ENCODE measurements at regions not wholly inside any gene's neighbourhood (a gene's known extent, or its start where the extent isn't known, plus 50 kb on each side); places are given as distances from the start of the nearest gene placed in this dataset.
"Not testable (repeated sequence)": the region's sequence is repeated elsewhere in the genome, so short reads cannot be mapped to it uniquely, and the experiment has no call there.

- ATAC-seq = no peak
Observed at GRCh38 chr6:92231171-92231701, 1188.1 kb downstream of the EPHA7 start.

DNA sequence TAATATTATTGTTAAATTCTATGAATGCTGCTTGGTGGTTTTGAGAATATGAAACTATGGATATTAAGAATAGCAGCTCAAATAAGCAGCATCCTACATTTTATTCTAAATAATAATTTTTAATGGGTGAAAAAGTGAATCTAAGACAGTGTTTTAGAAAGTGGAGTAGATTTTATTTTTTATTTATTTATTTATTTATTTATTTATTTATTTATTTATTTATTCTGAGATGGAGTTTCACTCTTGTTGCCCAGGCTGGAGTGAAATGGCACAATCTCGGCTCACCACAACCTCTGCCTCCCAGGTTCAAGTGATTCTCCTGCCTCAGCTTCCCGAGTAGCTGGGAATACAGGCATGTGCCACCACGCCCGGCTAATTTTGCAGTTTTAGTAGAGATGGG is 1199.4 kb downstream of the EPHA7 start:
- ATAC-seq = not testable (repeated sequence)

DNA sequence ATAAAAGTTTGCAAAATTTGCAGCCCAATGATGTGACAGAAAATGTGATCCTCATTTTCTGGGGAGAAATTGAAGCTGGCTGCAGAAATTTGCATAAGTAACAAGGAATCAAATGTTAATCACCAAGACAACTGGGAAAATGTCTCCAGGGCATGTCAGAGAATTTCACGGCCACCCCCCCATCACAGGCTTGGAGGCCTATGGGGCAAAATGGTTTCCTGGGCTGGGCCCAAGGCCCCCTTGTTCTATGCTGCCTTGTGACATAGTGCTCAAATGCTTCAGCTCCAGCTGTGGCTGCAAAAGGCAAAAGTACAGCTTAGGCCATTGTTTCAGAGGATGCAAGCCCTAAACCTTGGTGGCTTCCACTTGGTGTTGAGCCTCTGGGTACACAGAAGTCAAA is 1202.6 kb downstream of the EPHA7 start:
- ATAC-seq = no peak

- no peak for ATAC-seq
Observed at GRCh38 chr6:92201618-92202017, 1217.7 kb downstream of the EPHA7 start.

GRCh38 chr6:92196325-92196724 is 1223.0 kb downstream of the EPHA7 start:
- ATAC-seq = no peak

DNA sequence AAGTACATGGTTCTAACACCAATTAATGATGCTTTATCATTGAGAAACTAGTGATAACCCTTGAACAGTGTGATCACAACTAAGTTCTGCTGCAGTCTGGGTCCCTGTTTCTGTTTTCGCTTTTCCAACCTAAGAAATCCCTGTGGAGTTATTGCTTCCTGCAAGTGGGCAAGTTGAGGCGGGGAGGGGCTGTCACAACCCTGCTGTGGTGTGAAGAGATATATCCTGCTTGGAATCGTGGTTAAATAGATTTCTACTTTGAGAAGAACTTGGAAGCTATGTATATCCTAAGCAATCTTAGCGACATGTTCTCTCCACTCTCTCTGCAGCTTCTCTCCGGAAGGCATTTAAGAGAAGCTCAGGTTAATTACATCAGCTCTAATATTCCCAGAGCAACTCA is 1223.6 kb downstream of the EPHA7 start:
- ATAC-seq = no peak

GRCh38 chr6:92188016-92188415 is 1231.3 kb downstream of the EPHA7 start:
- ATAC-seq = no peak

- ATAC-seq = no peak
Observed at GRCh38 chr6:92184933-92185332, 1234.4 kb downstream of the EPHA7 start.

DNA sequence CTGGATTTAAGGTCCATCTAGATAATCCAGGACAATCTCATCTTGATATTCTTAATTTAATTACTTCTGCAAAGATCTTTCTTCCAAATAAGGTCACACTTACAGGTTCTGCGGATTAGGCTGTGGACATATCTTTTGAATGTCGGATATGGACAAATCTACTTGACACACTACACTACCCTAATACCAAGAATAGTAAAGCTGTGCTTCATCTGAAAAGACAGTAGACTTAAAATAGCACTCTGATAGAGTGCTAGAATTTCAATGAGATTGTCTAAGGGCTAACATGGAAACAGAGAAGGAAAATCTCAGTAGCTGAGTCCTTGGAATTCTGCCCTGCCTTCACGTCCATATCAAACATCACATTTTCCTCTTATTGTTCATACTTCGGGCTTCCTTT is 1238.0 kb downstream of the EPHA7 start:
- no peak for ATAC-seq

DNA sequence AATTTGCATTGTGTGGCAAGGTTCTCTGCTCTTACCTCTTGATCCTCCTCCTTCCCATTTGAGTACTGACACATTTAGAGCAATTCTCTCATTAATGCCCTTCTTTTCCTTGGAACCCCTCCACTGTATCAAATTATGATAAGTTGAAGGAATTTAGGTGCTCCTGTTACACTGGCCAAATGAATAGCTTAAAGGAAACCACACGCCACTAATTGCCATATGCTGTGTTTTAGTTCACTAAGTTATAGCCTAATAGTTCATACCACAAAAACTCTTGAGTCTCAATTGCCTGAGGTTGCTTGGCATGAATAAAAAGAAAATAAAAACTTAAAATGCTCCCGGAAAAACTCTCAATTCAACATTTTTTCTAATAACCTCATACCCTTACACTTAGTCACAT is 1239.3 kb downstream of the EPHA7 start:
- no peak for ATAC-seq

DNA sequence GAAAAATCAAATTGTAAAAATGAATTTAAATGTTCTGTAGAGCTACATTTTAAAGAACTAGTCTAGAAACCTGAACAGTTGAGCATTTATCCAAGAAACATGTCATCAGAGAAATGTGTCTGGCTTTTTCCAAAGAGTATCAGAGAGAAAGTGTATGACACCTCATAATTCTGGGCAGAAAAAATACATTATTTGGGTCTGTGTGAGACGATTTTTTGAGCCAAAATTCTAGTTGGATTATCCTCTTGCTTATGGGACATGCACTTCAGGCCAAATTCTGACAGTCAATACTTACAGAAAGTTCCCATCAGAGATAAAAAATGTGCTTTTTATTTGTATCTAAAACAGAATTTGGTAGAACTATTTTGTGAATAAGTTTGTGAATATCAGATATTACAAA is 1242.7 kb downstream of the EPHA7 start:
- no peak for ATAC-seq

DNA sequence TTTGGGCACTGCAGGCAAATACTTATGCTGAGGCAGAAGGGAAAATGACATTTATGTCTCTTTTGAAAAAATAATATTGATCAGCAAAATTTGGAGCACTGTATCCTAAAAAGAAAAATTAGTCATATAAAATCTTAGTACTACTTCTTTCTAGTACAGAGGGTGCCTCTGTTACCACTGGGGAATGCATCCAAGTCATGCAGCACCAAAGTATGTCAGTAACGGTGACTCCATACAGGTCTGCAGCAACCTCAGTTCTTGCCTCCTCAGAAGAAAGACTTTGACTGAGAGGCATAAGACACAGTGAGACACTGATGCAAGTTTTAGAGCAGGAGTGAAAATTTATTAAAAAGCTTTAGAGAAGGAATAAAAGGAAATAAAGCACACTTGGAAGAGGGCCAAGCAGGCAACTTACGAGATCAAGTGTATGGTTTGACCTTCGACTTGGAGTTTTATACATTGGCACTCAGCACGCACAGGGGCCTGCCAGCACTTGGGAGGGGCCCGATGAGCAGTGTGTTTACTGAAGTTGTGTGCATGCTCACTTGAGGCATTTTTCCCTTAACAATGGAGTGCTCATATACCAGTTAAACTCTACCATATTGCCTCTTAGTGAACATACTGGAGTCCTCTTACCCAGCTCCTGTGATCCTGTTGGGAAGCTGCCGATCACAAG is 1244.8 kb downstream of the EPHA7 start:
- no peak for ATAC-seq

- ATAC-seq = no peak
Observed at GRCh38 chr6:92169506-92169905, 1249.9 kb downstream of the EPHA7 start.

GRCh38 chr6:92166666-92167065 is 1252.7 kb downstream of the EPHA7 start:
- no peak for ATAC-seq

DNA sequence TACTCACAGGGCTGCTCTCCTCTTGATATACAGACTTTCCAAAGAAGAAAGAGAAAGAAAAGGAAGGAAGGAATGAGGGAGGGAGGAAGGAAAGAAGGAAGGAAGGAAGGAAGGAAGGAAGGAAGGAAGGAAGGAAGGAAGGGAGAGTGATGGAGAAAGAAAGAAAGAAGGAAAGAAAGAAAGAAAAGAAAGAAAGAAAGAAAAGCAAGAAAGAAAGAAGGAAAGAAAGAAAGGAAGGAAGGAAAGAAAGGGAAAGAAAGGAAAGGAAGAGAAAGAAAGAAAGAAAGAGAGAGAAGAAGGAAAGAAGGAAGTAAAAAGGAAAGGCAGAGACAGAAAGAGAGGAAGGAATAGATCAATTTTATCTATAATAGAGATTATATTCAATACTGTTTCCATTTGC is 1257.4 kb downstream of the EPHA7 start:
- no peak for ATAC-seq

DNA sequence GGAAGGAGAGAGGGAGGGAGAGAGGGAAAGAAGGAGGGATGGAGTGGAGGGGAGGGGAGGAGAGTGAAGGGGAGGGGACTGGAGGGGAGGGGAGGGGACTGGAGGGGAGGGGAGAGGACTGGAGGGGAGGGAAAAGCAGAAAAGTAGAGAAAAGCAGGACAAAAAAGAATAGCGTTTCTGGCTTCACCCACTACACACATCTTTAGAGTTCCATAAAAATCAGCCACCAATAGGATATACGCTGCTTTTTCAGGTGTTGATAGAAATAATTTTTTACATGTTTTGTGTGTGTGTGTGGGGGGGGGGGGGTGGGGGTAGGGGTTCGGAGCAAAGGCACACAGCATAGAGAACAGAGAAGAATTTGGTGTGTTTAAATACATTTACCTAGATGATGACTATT is 1259.1 kb downstream of the EPHA7 start:
- no peak for ATAC-seq

DNA sequence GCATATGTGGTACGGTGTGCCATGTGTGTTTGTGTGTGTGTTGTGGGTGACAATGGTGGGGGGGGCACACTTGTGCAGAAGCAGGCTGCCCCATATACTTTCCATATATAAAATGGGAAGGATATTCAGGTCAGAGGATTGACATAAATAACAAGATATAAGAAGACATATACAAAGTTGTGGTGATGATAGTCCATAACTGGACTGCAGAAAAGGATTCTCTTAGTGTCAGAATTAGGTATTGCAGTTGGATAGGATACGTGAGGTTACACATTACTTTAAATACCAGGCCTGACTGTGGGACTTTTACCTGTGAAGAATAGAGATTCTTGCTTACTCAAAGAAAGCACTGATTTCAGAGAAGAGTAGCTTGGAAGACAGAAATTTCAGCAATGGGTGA is 1260.3 kb downstream of the EPHA7 start:
- ATAC-seq = no peak

- ATAC-seq = no peak
Observed at GRCh38 chr6:92150553-92150952, 1268.8 kb downstream of the EPHA7 start.

GRCh38 chr6:92147246-92147645 is 1272.1 kb downstream of the EPHA7 start:
- no peak for ATAC-seq

DNA sequence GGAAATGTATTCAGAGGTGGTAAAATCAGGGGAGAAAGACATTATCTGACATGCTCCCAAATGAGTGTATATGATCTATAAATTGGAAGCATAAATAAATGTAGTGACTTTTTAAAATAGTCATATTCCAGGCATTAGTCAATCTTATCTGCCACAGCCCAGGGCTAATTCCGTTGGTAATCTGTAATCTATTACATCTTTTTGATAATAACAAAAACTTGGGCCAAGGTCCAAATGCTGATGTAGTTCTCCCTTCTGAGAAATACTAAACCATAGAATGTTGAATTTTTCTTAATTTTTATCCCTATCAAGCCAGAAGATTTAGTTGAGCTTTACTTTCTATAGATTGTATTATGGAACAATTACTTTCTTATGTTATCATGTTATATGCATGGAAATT is 1279.8 kb downstream of the EPHA7 start:
- no peak for ATAC-seq

GRCh38 chr6:92132957-92133356 is 1286.4 kb downstream of the EPHA7 start:
- no peak for ATAC-seq

GRCh38 chr6:92132457-92132856 is 1286.9 kb downstream of the EPHA7 start:
- no peak for ATAC-seq

DNA sequence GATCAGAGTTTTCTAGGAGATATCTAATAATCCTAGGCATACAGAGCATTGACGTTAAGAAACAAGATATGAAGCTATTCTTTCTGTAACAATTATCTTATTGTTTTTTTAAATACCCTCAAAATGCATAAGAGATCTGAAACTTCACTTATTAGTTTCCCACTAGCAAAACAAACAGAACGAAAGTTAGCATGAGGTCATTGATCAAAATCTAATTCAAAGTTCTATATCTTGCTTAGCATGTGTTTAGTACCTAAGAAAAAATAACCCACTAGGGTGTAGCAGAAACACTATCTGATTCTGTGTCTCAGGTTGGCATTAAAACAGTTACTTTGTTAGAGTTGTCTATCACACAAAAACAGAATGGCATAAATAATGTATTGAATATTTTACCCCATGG is 1288.4 kb downstream of the EPHA7 start:
- no peak for ATAC-seq

- ATAC-seq = no peak
Observed at GRCh38 chr6:92126983-92127382, 1292.4 kb downstream of the EPHA7 start.

DNA sequence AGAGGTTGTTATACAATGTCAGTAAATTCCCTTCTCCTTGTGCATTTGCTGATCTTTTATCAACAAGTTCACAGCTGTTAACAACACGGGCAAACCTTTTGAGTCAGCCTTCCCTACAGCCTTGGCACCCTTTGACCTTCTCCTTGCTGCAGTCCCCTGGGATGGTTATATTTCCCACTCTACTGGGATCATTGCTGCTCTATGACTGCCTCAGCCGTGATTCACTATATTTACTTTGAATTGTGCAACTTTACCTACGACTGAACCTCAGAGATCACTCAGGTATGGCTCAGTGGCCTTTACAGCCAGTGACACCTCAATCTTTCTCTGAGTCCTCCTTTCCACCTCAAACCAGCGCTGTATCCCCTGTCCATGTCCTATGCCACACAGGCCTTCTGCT is 1293.3 kb downstream of the EPHA7 start:
- no peak for ATAC-seq

Measured in activated CD4-positive, CD25-positive, alpha-beta regulatory T cell treated with anti-CD3 and anti-CD28 coated beads, Interleukin-2, amount 50 U/mL, for 24 hours (primary cell).